GM12878 (cell line): ENCODE measurements at regions not wholly inside any gene's neighbourhood (a gene's known extent, or its start where the extent isn't known, plus 50 kb on each side); places are given as distances from the start of the nearest gene placed in this dataset.

Source experiments
- ATAC-seq: fragments of 200-7000 bp; cut with Tn5 transposase; 3 replicates; pipeline ENCODE4 v1.9.1; 2020; ENCODE audit warnings: mild to moderate bottlenecking, moderate library complexity
- BruUV-seq: library from RNA; stranded (reverse); fragments of 400-500 nt; replicated peaks from 2 replicates; lab custom pipeline; 2021; lab: Mats Ljungman, UMichigan
- CTCF ChIA-PET: fragments of 300-600 bp; sonication (Branson Sonifier 250); formaldehyde crosslinking; extraction: SDS; loops from one replicate; lab custom pipeline; 2021; ENCODE audit warnings: inconsistent platforms; lab: Yijun Ruan, JAX
- POLR2A ChIA-PET: fragments of 350-600 bp; formaldehyde crosslinking; extraction: SDS; loops from one replicate; lab custom pipeline; 2021; ENCODE audit warnings: inconsistent platforms; lab: Charles Lee
- RAD21 ChIA-PET: fragments of 300-600 bp; sonication (Branson Sonifier 250); formaldehyde crosslinking; loops from one replicate; lab custom pipeline; 2023; ENCODE audit warnings: antibody characterized with exemption; ENCODE audit not compliant: unreplicated experiment; lab: Charles Lee
- SMC1A ChIA-PET: fragments of 300-600 bp; sonication (Branson Sonifier 250); formaldehyde crosslinking; loops from one replicate; lab custom pipeline; 2023; ENCODE audit not compliant: unreplicated experiment, uncharacterized antibody; lab: Charles Lee
- DNase-seq: peaks from one replicate; pipeline ENCODE4 v3.0.0-alpha.2; 2011; ENCODE audit warnings: low read depth, low spot score
- FAIRE-seq: peaks from 3 replicates; lab custom pipeline; 2011; peaks lifted over from hg19 to GRCh38; lab: Jason Lieb, UNC
- H2AFZ ChIP-seq: 2 replicates; pipeline ENCODE4 v1.6.0; 2011; ENCODE audit warnings: low read depth, low read length, control low read depth; ENCODE audit not compliant: control insufficient read depth
- H3K27ac ChIP-seq: 2 replicates; pipeline ENCODE4 v1.5.1; 2011; ENCODE audit warnings: control low read depth; ENCODE audit not compliant: control insufficient read depth, insufficient read depth
- H3K27me3 ChIP-seq, 2 experiments: replicated peaks in 1 of 2; 2 replicates each; pipeline versions ENCODE4 v1.6.0 to v1.6.1; 2011; ENCODE audit warnings: low read length in 1 of 2; ENCODE audit not compliant: control insufficient read depth in 2 of 2, insufficient read depth in 2 of 2
- H3K36me3 ChIP-seq, 2 experiments: 2 replicates each; pipeline ENCODE4 v1.5.1; 2011; ENCODE audit warnings: low read length in 1 of 2; ENCODE audit not compliant: control insufficient read depth in 2 of 2, insufficient read depth in 2 of 2
- H3K4me1 ChIP-seq: 2 replicates; pipeline ENCODE4 v1.6.1; 2011; ENCODE audit warnings: mild to moderate bottlenecking, low read length, moderate library complexity, mixed read lengths; ENCODE audit not compliant: control insufficient read depth, insufficient read depth
- H3K4me2 ChIP-seq: 2 replicates; pipeline ENCODE4 v1.6.0; 2011; ENCODE audit warnings: control low read depth; ENCODE audit not compliant: control insufficient read depth, insufficient read depth
- H3K4me3 ChIP-seq: fragments of 200-600 bp; sonication (generic); 2 replicates; pipeline ENCODE4 v1.5.1; 2016
- H3K79me2 ChIP-seq: 2 replicates; pipeline ENCODE4 v1.6.0; 2011; ENCODE audit warnings: low read length; ENCODE audit not compliant: control insufficient read depth, insufficient read depth
- H3K9ac ChIP-seq: 2 replicates; pipeline ENCODE4 v1.8.0; 2011; ENCODE audit warnings: low read length, control low read depth, mixed read lengths; ENCODE audit not compliant: control insufficient read depth, insufficient read depth
- H3K9me3 ChIP-seq: replicated peaks from 3 replicates; pipeline ENCODE4 v1.5.1; 2011; ENCODE audit warnings: mild to moderate bottlenecking, low read length; ENCODE audit not compliant: control insufficient read depth, insufficient read depth
- H4K20me1 ChIP-seq: 2 replicates; pipeline ENCODE4 v1.6.0; 2011; ENCODE audit not compliant: control insufficient read depth, insufficient read depth
- CBX5 ChIP-seq: sonication (generic); IDR thresholded peaks from 2 replicates; pipeline ENCODE4 v1.6.1; 2016; ENCODE audit warnings: low read depth, moderate library complexity, mild to moderate bottlenecking, inconsistent platforms
- CEBPB ChIP-seq, 2 experiments: fragments of 150-350 bp in 1 of 2; IDR thresholded peaks; 2 replicates each; pipeline ENCODE4 v1.6.1; 2012 to 2014; ENCODE audit warnings: low read depth in 2 of 2, low read length in 2 of 2, borderline replicate concordance in 1 of 2, inconsistent platforms in 1 of 2
- CREM ChIP-seq: IDR thresholded peaks from 2 replicates; pipeline ENCODE4 v1.6.1; 2014; ENCODE audit warnings: antibody characterized with exemption, low read depth
- EED ChIP-seq: sonication (generic); IDR thresholded peaks from 2 replicates; pipeline ENCODE4 v1.6.1; 2016; ENCODE audit warnings: antibody characterized with exemption, low read depth
- HCFC1 ChIP-seq: fragments of 150-350 bp; IDR thresholded peaks from 2 replicates; pipeline ENCODE4 v1.6.1; 2014; ENCODE audit warnings: low read length
- HDGF ChIP-seq: fragments of 450-650 bp; IDR thresholded peaks from 2 replicates; pipeline ENCODE4 v1.6.1; 2016; ENCODE audit warnings: antibody characterized with exemption
- MAX ChIP-seq: IDR thresholded peaks from 2 replicates; pipeline ENCODE4 v1.6.1; 2012; ENCODE audit warnings: low read depth, low read length, improper control_type of control experiment
- MEF2B ChIP-seq: fragments of 450-650 bp; IDR thresholded peaks from 2 replicates; pipeline ENCODE4 v1.6.1; 2018; ENCODE audit warnings: mild to moderate bottlenecking, moderate library complexity; ENCODE audit not compliant: partially characterized antibody, poor library complexity, severe bottlenecking
- NBN ChIP-seq: fragments of 450-650 bp; IDR thresholded peaks from 2 replicates; pipeline ENCODE4 v1.6.1; 2016
- NFXL1 ChIP-seq: fragments of 450-650 bp; IDR thresholded peaks from 2 replicates; pipeline ENCODE4 v1.6.1; 2017; ENCODE audit warnings: antibody characterized with exemption, mild to moderate bottlenecking, borderline replicate concordance
- RBBP5 ChIP-seq: fragments of 200-600 bp; sonication (generic); conservative IDR thresholded peaks from 2 replicates; pipeline ENCODE4 v1.6.1; 2016
- RFX5 ChIP-seq: IDR thresholded peaks from 2 replicates; pipeline ENCODE4 v1.6.1; 2011; ENCODE audit warnings: low read depth, low read length, improper control_type of control experiment
- SIN3A ChIP-seq: IDR thresholded peaks from 2 replicates; pipeline ENCODE4 v1.6.1; 2012; ENCODE audit warnings: low read depth, low read length, improper control_type of control experiment
- SMC3 ChIP-seq: IDR thresholded peaks from 2 replicates; pipeline ENCODE4 v1.6.1; 2011; ENCODE audit warnings: low read length, improper control_type of control experiment, borderline replicate concordance
- STAT3 ChIP-seq: IDR thresholded peaks from 2 replicates; pipeline ENCODE4 v1.6.1; 2011; ENCODE audit warnings: low read depth, low read length, improper control_type of control experiment
- YY1 ChIP-seq: IDR thresholded peaks from 2 replicates; pipeline ENCODE4 v1.6.1; 2011; ENCODE audit warnings: low read depth, mild to moderate bottlenecking, low read length
- ZNF592 ChIP-seq: fragments of 450-650 bp; IDR thresholded peaks from 2 replicates; pipeline ENCODE4 v1.6.1; 2017; ENCODE audit warnings: mild to moderate bottlenecking, moderate library complexity
- ZSCAN29 ChIP-seq: fragments of 450-650 bp; IDR thresholded peaks from 2 replicates; pipeline ENCODE4 v1.6.1; 2017; ENCODE audit warnings: mild to moderate bottlenecking, moderate library complexity
- WGBS: methylation state at CpG from one replicate; pipeline ENCODE4 v1.1.6; 2016; ENCODE audit warnings: low lambda C conversion rate; ENCODE audit not compliant: insufficient replicate concordance, insufficient coverage; ENCODE audit errors: missing lambda C conversion rate; 5-methylcytosine and 5-hydroxymethylcytosine counted together
- in situ Hi-C: fragments of 300-500 bp; cut with MboI; formaldehyde crosslinking; loops from 9 replicates; pipeline ENCODE4 v1.14.3; 2018; ENCODE audit warnings: mixed read lengths
- intact Hi-C: fragments of 100-400 bp; cut with micrococcal nuclease; formaldehyde crosslinking; loops from one replicate; pipeline ENCODE4 v1.14.2; 2022; ENCODE audit not compliant: unreplicated experiment

GRCh38 chrX:6708041-6708440, 173.1 kb upstream of the VCX3A start:
- in situ Hi-C loops: no loop called here
- H2AFZ ChIP-seq: no peak overlapping the region
- no TSS peak for BruUV-seq
- intact Hi-C loops: no loop called here
- H3K4me3 ChIP-seq: no peak overlapping the region
- FAIRE-seq (no peak), ATAC-seq (no peak), DNase-seq (no peak)
- no peaks in the 10 kb centered on the region for H3K4me1 ChIP-seq
- SMC1A ChIA-PET: interaction anchor here (1.0 kb wide), 1 partner anchor 97 kb away, joined by 3 read pairs; no protein-coding TSS in a partner anchor
- no peaks in the 10 kb centered on the region for H3K79me2 ChIP-seq
- no peaks in the 10 kb centered on the region for H3K9me3 ChIP-seq
- H3K4me2 ChIP-seq: no peak overlapping the region
- POLR2A ChIA-PET: no interaction called here
- 8% methylated on average over 1 of the region's 1 CpG for WGBS
- RAD21 ChIA-PET: no interaction called here
- H3K9ac ChIP-seq: no peak overlapping the region
- CTCF ChIA-PET: no interaction called here
- TF ChIP-seq HCFC1 (no peak), SMC3 (no peak), RBBP5 (no peak), CREM (no peak), NFXL1 (no peak), HDGF (no peak), SIN3A (no peak), MAX (no peak)
- no peaks in the 10 kb centered on the region for H3K27me3 ChIP-seq
- H3K27ac ChIP-seq: no peak overlapping the region
- H3K36me3 ChIP-seq: no peaks in the 10 kb centered on the region
- H4K20me1 ChIP-seq: no peaks in the 10 kb centered on the region

GRCh38 chrX:6707497-6707896, 172.6 kb upstream of the VCX3A start:
- no peaks in the 10 kb centered on the region for H4K20me1 ChIP-seq
- ChIA-PET SMC1A (interaction anchor here (1.0 kb wide), 1 partner anchor 96 kb away, joined by 3 read pairs; no protein-coding TSS in a partner anchor), POLR2A (no interaction called here), RAD21 (no interaction called here), CTCF (no interaction called here)
- no peak for FAIRE-seq
- H3K4me1 ChIP-seq: no peaks in the 10 kb centered on the region
- no peak overlapping the region for H3K9ac ChIP-seq
- no peak for DNase-seq
- no peak overlapping the region for H2AFZ ChIP-seq
- 68% methylated on average over 6 of the region's 6 CpGs for WGBS
- no peak overlapping the region for H3K4me2 ChIP-seq
- no peaks in the 10 kb centered on the region for H3K27me3 ChIP-seq
- no TSS peak for BruUV-seq
- no peak overlapping the region for H3K27ac ChIP-seq
- H3K4me3 ChIP-seq: no peak overlapping the region
- no peak for ATAC-seq
- no peaks in the 10 kb centered on the region for H3K36me3 ChIP-seq
- H3K9me3 ChIP-seq: no peaks in the 10 kb centered on the region
- intact Hi-C loops (no loop called here), in situ Hi-C loops (no loop called here)
- no peaks in the 10 kb centered on the region for H3K79me2 ChIP-seq
- TF ChIP-seq MEF2B (no peak), NBN (no peak), CEBPB (IDR thresholded peaks at IDR 0.05; ENCODE audit: borderline replicate concordance in 1 of 2, low read depth in 2 of 2, low read length in 2 of 2) (no peak), STAT3 (no peak), EED (no peak), ZNF592 (no peak), CBX5 (no peak), ZSCAN29 (no peak), YY1 (no peak), RFX5 (no peak)
